BLaER1 treated with 17β-estradiol and CSF1 and Interleukin-3, amounts not matched to agents 10 nM and 100 nM (cell line): ENCODE measurements at regions not wholly inside any gene's neighbourhood (a gene's known extent, or its start where the extent isn't known, plus 50 kb on each side); places are given as distances from the start of the nearest gene placed in this dataset.

Experiments used
- H3K27ac ChIP-seq, 11 experiments: shearing (Covaris generic); formaldehyde crosslinking; 2 replicates each; pipeline ENCODE4 v1.8.1; 2022
- H3K27me3 ChIP-seq, 11 experiments: shearing (Covaris generic); formaldehyde crosslinking; 2 replicates each; pipeline ENCODE4 v1.8.1; 2022
- H3K36me3 ChIP-seq, 11 experiments: shearing (Covaris generic); formaldehyde crosslinking; 2 replicates each; pipeline ENCODE4 v1.8.1; 2022
- H3K4me1 ChIP-seq, 10 experiments: shearing (Covaris generic); formaldehyde crosslinking; 2 replicates each; pipeline ENCODE4 v1.8.1; 2022
- H3K4me2 ChIP-seq, 11 experiments: shearing (Covaris generic); formaldehyde crosslinking; 2 replicates each; pipeline ENCODE4 v1.8.1; 2022
- H3K4me3 ChIP-seq, 10 experiments: shearing (Covaris generic); formaldehyde crosslinking; 2 replicates each; pipeline ENCODE4 v1.8.1; 2022
- H3K9ac ChIP-seq, 11 experiments: shearing (Covaris generic); formaldehyde crosslinking; 2 replicates each; pipeline ENCODE4 v1.8.1; 2022
- H3K9me3 ChIP-seq, 11 experiments: shearing (Covaris generic); formaldehyde crosslinking; replicated peaks in 1 of 11; 2 replicates each; pipeline ENCODE4 v1.8.1; 2022
- H4K20me1 ChIP-seq, 11 experiments: shearing (Covaris generic); formaldehyde crosslinking; 2 replicates each; pipeline ENCODE4 v1.8.1; 2022
- Cebpa-rat ChIP-seq, 11 experiments: shearing (Covaris generic); IDR thresholded peaks; 2 replicates each; pipeline ENCODE4 v1.8.1; 2022

DNA sequence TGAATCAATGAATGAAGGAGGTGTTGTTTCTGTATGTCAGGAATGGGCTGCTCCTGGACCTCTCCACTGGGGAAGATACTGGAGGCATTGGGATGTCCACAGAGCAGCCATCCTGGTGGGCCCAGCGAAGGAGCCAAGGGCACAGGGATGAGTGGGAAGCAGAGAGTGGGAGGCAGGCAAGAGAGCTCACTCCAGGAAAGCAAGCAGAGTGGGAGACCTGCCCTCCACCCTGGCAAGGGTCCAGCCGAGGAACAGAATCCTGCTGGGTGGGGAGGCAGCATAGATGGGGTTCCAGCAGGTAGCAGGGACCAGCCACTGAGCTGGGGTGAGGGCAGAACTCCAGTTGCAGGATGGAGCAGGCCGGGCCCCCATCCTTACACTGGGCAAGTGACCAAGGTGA lies 71.9 kb upstream of the AMZ2 start:
- H3K4me3 ChIP-seq, result no peak overlapping the region

DNA sequence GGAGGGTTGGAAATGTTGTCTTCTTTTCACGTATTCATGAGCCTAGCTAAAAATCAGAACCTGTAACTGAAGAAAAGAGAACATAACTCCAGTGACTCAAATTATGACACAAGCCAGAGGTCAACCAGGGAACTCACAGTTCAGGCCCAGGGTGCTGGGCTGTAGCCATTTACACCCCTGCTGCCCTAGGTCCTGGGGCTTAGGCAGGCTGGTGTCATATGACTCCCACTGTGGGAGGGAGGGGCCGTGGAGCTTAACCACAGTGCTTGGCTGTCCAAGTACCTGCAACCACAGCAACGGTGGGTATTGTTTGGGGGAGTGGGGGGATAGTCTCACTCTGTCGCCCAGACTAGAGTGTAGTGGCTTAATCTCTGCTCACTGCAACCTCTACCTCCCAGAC lies 71.1 kb upstream of the AMZ2 start:
- Histone ChIP-seq H3K4me1 (peaks cover 10 to 22% (median 13%) of the 10 kb centered on the region in 10 experiments), H4K20me1 (no peaks in the 10 kb centered on the region; a peak in 1 of 22 replicates), H3K4me2 (peak overlapping the region in 1 of 11 experiments; percentile 15; a peak in 2 of 22 replicates), H3K9me3 (peaks cover 10 to 19% (median 12%) of the 10 kb centered on the region in 11 experiments; a peak in 21 of 22 replicates), H3K27me3 (peaks cover 0 to 12% (median 0%) of the 10 kb centered on the region in 11 experiments; a peak in 3 of 22 replicates), H3K27ac (no peak overlapping the region), H3K9ac (no peak overlapping the region), H3K4me3 (no peak overlapping the region), H3K36me3 (no peaks in the 10 kb centered on the region)
- TF ChIP-seq Cebpa-rat (IDR thresholded peaks at IDR 0.05), result no peak

More for the DNA sequence above, 71.9 kb upstream of the AMZ2 start:
- Histone ChIP-seq H3K4me2 (no peak overlapping the region), H4K20me1 (no peaks in the 10 kb centered on the region; a peak in 1 of 22 replicates), H3K9ac (no peak overlapping the region), H3K36me3 (no peaks in the 10 kb centered on the region), H3K9me3 (peaks cover 10 to 19% (median 12%) of the 10 kb centered on the region in 11 experiments; a peak in 21 of 22 replicates), H3K4me1 (peaks cover 2 to 14% (median 5%) of the 10 kb centered on the region in 10 experiments), H3K27me3 (0 out of 22 replicates have a peak, but pooled peaks cover 0 to 4% (median 0%) of the 10 kb centered on the region in 11 experiments), H3K27ac (no peak overlapping the region)
- TF ChIP-seq Cebpa-rat (IDR thresholded peaks at IDR 0.05), result no peak

DNA sequence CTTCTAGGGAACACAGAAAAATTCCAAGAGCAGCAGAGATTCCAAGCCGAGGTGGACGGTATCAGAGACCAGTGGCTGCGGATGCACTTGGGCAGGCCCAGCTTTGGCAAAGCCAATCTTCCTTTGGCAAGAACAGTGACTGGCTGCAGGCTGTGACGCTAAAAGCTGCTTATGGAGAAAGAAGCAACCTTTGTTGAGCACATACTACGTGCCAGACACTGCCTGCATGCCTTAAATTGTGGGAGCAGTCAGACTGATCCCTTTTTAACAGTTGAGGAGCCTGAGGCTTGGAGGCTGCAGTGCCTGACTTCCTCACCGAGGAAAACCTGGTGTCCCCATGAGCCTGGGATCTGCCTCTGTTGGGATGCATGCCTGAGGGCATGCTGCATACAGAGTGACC lies 69.0 kb upstream of the AMZ2 start:
- no peak overlapping the region for H3K9ac ChIP-seq
- H3K4me2 ChIP-seq, result no peak overlapping the region
- peaks cover 0 to 27% (median 0%) of the 10 kb centered on the region in 11 experiments; a peak in 4 of 22 replicates for H3K27me3 ChIP-seq
- peaks cover 10 to 19% (median 12%) of the 10 kb centered on the region in 11 experiments; a peak in 21 of 22 replicates for H3K9me3 ChIP-seq
- no peak for TF ChIP-seq Cebpa-rat (IDR thresholded peaks at IDR 0.05)
- no peak overlapping the region for H3K27ac ChIP-seq
- peaks cover 10 to 41% (median 32%) of the 10 kb centered on the region in 10 experiments for H3K4me1 ChIP-seq
- H3K4me3 ChIP-seq, result no peak overlapping the region
- H4K20me1 ChIP-seq, result no peaks in the 10 kb centered on the region; a peak in 1 of 22 replicates
- no peaks in the 10 kb centered on the region for H3K36me3 ChIP-seq

DNA sequence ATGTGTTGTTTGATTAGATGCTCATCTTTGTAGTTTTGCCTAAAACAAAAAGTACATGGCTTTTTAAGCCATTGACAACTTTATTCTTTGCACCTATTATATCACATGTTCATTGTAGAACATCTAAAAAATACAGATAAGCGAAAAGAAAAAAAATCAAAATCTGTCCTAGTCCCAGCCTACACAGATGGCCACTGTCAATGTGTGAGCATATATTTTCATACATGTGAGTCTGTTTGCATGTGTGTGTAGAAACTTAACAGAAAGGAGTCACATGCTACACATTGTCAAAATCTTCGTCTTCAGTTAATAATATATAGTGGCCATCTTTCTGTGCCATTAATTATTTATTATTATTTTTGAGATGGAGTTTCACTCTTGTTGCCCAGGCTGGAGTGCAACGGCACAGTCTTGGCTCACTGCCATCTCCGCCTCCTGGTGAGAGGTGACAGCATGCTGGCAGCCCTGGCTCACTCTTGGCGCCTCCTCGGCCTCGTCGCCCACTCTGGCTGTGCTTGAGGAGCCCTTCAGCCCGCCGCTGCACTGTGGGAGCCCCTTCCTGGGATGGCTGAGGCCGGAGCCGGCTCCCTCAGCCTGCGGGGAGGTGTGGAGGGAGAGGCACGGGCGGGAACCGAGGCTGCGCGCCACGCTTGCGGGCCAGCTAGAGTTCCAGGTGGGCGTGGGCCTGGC lies 68.5 kb upstream of the AMZ2 start:
- no peaks in the 10 kb centered on the region for H4K20me1 ChIP-seq
- no peak overlapping the region for H3K9ac ChIP-seq
- H3K4me2 ChIP-seq, result no peak overlapping the region
- no peaks in the 10 kb centered on the region for H3K36me3 ChIP-seq
- peaks cover 0 to 27% (median 0%) of the 10 kb centered on the region in 11 experiments; a peak in 4 of 22 replicates for H3K27me3 ChIP-seq
- peaks cover 10 to 19% (median 12%) of the 10 kb centered on the region in 11 experiments; a peak in 21 of 22 replicates for H3K9me3 ChIP-seq
- H3K4me3 ChIP-seq, result no peak overlapping the region
- TF ChIP-seq Cebpa-rat (IDR thresholded peaks at IDR 0.05), result no peak
- H3K4me1 ChIP-seq, result peaks cover 10 to 46% (median 38%) of the 10 kb centered on the region in 10 experiments
- H3K27ac ChIP-seq, result no peak overlapping the region

DNA sequence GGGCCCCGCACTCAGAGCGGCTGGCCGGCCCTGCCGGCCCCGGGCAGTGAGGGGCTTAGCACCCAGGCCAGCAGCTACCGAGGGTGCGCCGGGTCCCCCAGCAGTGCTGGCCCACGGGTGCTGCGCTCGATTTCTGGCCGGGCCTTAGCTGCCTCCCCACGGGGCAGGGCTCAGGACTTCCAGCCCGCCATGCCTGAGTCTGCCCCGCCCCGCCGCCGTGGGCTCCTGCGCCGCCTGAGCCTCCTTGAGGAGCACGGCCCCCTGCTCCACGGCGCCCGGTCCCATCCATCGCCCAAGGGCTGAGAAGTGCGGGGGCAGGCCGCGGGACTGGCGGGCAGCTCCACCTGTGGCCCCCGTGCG lies 67.9 kb upstream of the AMZ2 start:
- Histone ChIP-seq H3K36me3 (no peaks in the 10 kb centered on the region), H4K20me1 (no peaks in the 10 kb centered on the region), H3K27me3 (peaks cover 0 to 27% (median 0%) of the 10 kb centered on the region in 11 experiments; a peak in 4 of 22 replicates), H3K4me1 (peaks cover 15 to 52% (median 43%) of the 10 kb centered on the region in 10 experiments), H3K9ac (no peak overlapping the region), H3K4me3 (peak overlapping the region in 4 of 10 experiments; percentile 50 to 66 (median 63); a peak in 4 of 20 replicates), H3K27ac (no peak overlapping the region), H3K4me2 (no peak overlapping the region), H3K9me3 (peaks cover 10 to 19% (median 12%) of the 10 kb centered on the region in 11 experiments; a peak in 21 of 22 replicates)
- TF ChIP-seq Cebpa-rat (IDR thresholded peaks at IDR 0.05), result no peak

DNA sequence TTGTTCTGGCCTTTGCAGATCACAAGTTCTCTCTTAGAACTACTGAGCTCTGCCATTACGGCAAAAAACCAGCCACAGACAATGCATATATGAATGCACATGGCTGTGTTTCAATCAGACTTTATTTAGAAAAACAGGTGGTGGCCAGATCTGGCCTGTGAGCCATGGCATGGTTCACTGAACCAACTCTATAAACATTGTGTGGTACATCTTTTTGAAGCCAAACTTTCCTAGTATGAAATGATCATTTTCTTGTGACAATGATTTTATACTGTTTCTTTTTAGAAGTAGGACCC lies 65.9 kb upstream of the AMZ2 start:
- peak overlapping the region in 5 of 10 experiments; percentile 29 to 66 (median 57); a peak in 8 of 20 replicates for H3K4me3 ChIP-seq
- H3K9ac ChIP-seq, result peak overlapping the region in 4 of 11 experiments; percentile 63 to 74 (median 69); a peak in 8 of 22 replicates
- H3K27ac ChIP-seq, result peak overlapping the region in 5 of 11 experiments; percentile 2 to 63 (median 48); a peak in 7 of 22 replicates
- H3K9me3 ChIP-seq, result peaks cover 10 to 19% (median 12%) of the 10 kb centered on the region in 11 experiments; a peak in 21 of 22 replicates
- H3K4me1 ChIP-seq, result peaks cover 16 to 59% (median 52%) of the 10 kb centered on the region in 10 experiments
- peaks cover 0 to 27% (median 0%) of the 10 kb centered on the region in 11 experiments; a peak in 4 of 22 replicates for H3K27me3 ChIP-seq
- H3K36me3 ChIP-seq, result no peaks in the 10 kb centered on the region
- TF ChIP-seq Cebpa-rat (IDR thresholded peaks at IDR 0.05), result no peak
- H4K20me1 ChIP-seq, result no peaks in the 10 kb centered on the region
- H3K4me2 ChIP-seq, result peak overlapping the region in 10 of 11 experiments; percentile 64 to 95 (median 82); a peak in 18 of 22 replicates

DNA sequence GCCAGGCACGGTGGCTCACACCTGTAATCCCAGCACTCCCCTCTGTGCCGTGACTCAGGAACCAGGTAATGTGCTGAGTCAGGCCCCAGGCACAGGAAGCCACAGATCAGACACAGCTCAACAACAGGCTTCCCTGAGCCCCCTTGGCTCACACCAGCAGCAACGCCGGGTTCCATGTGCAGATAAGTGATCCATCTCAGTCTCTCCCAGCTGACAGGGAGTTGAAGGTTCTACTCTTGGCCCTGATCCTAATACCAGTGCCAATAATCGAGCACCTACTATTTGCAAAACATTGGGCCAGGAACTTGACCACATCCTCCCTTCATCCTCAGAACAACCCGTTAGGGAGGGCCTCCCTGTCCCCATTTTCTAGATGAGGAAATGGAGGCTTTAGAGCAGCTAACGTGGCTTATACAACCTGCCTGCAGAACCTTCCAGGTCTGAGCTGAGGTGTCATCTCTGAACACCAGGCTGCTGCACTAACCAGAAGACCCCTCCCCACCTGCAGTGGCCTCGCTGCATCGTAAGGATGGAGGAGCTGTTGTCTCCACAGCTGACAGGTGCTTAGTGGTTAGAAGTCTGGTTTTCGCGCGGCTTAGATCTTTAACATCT lies 64.8 kb upstream of the AMZ2 start:
- Histone ChIP-seq H3K36me3 (no peaks in the 10 kb centered on the region), H3K27me3 (peaks cover 0 to 27% (median 0%) of the 10 kb centered on the region in 11 experiments; a peak in 4 of 22 replicates), H3K4me1 (peaks cover 16 to 59% (median 52%) of the 10 kb centered on the region in 10 experiments), H4K20me1 (no peaks in the 10 kb centered on the region), H3K4me2 (peak overlapping the region; percentile 5 to 95 (median 82); a peak in 20 of 22 replicates), H3K9me3 (peaks cover 10 to 19% (median 12%) of the 10 kb centered on the region in 11 experiments; a peak in 21 of 22 replicates), H3K9ac (peak overlapping the region in 3 of 11 experiments; percentile 45 to 74 (median 53); a peak in 6 of 22 replicates), H3K4me3 (peak overlapping the region in 5 of 10 experiments; percentile 8 to 66 (median 57); a peak in 8 of 20 replicates), H3K27ac (peak overlapping the region in 4 of 11 experiments; percentile 40 to 63 (median 60); a peak in 8 of 22 replicates)
- TF ChIP-seq Cebpa-rat (IDR thresholded peaks at IDR 0.05), result no peak

DNA sequence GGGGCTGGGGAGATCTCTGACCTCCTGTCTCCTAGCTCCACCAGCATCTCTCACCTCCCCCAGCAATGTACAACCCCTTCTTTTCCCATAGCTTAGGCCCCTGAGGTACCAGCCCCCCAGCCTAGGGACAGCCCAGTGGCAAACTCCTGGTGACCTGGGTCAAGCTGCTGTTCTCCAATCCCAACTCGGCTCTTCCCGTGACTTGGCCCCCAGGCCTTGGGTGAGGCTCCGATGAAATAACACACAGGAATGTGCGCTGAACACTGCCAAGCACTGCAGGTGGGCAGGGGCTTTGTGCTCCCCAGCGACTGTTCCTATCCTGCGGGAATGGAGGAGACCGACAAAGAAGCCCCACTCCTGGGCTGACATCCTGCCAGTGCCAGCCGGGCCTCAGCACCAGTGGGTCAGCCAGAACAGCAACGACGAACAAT lies 63.7 kb upstream of the AMZ2 start:
- peak overlapping the region in 9 of 11 experiments; percentile 38 to 95 (median 82); a peak in 17 of 22 replicates for H3K4me2 ChIP-seq
- H3K4me1 ChIP-seq, result peaks cover 16 to 59% (median 52%) of the 10 kb centered on the region in 10 experiments
- 0 out of 20 replicates have a peak overlapping the region, but pooled peaks of 1 of the 10 experiments have one; percentile 66 for H3K4me3 ChIP-seq
- H3K9me3 ChIP-seq, result peaks cover 10 to 15% (median 12%) of the 10 kb centered on the region in 11 experiments; a peak in 21 of 22 replicates
- peaks cover 0 to 27% (median 0%) of the 10 kb centered on the region in 11 experiments; a peak in 4 of 22 replicates for H3K27me3 ChIP-seq
- no peak for TF ChIP-seq Cebpa-rat (IDR thresholded peaks at IDR 0.05)
- peak overlapping the region in 4 of 11 experiments; percentile 48 to 65 (median 53); a peak in 7 of 22 replicates for H3K27ac ChIP-seq
- H4K20me1 ChIP-seq, result no peaks in the 10 kb centered on the region
- H3K9ac ChIP-seq, result peak overlapping the region in 4 of 11 experiments; percentile 17 to 51 (median 44); a peak in 7 of 22 replicates
- H3K36me3 ChIP-seq, result peaks cover 0 to 1% (median 0%) of the 10 kb centered on the region in 11 experiments; a peak in 6 of 22 replicates
